B cell (primary cell): ENCODE measurements at regions not wholly inside any gene's neighbourhood (a gene's known extent, or its start where the extent isn't known, plus 50 kb on each side); places are given as distances from the start of the nearest gene placed in this dataset.

Experiments used
- ATAC-seq: fragments of 200-7000 bp; cut with Tn5 transposase; one replicate; pipeline ENCODE4 v1.10.0; 2021; ENCODE audit warnings: low read depth, mild to moderate bottlenecking, moderate number of reproducible peaks, moderate library complexity
- CTCF ChIA-PET: fragments of 350-600 bp; sonication (Branson Sonifier 250); formaldehyde crosslinking; loops from one replicate; lab custom pipeline; 2021; ENCODE audit warnings: antibody characterized with exemption, inconsistent platforms; lab: Charles Lee
- POLR2A ChIA-PET: fragments of 350-600 bp; sonication (Branson Sonifier 250); formaldehyde crosslinking; loops from one replicate; lab custom pipeline; 2021; ENCODE audit warnings: antibody characterized with exemption; lab: Charles Lee
- DNase-seq: peaks from one replicate; pipeline ENCODE4 v3.0.0; 2013
- H2AFZ ChIP-seq: 2 replicates; pipeline ENCODE4 v1.6.1; 2012; ENCODE audit warnings: mild to moderate bottlenecking, low read depth, low read length; ENCODE audit not compliant: insufficient read depth, poor library complexity, severe bottlenecking
- H3K27ac ChIP-seq, 2 donors: 1 replicate in 1 of 2; 2 replicates in 1 of 2; pipeline ENCODE4 v1.5.1; 2012 to 2013; ENCODE audit warnings: low read length in 2 of 2, mild to moderate bottlenecking in 2 of 2, moderate library complexity in 1 of 2
- H3K27me3 ChIP-seq, 4 experiments: fragments of 200-600 bp in 1 of 4; sonication (generic) in 1 of 4; replicated peaks in 1 of 4; 1 replicate in 2 of 4; 2 replicates in 2 of 4; pipeline versions ENCODE4 v1.6.1 to v1.7.0; 2013 to 2016; ENCODE audit warnings: low read length in 3 of 4, mild to moderate bottlenecking in 2 of 4, mixed read lengths in 1 of 4, moderate library complexity in 1 of 4; ENCODE audit not compliant: insufficient read depth in 4 of 4, control insufficient read depth in 3 of 4; ENCODE audit errors: control extremely low read depth in 1 of 4
- H3K36me3 ChIP-seq, 2 experiments: replicated peaks in 1 of 2; 1 replicate in 1 of 2; 2 replicates in 1 of 2; pipeline versions ENCODE4 v1.6.1 to v1.7.1; 2013; ENCODE audit warnings: low read length in 1 of 2; ENCODE audit not compliant: insufficient read depth in 2 of 2, control insufficient read depth in 1 of 2; ENCODE audit errors: control extremely low read depth in 1 of 2, extremely low read depth in 1 of 2
- H3K4me1 ChIP-seq, 2 donors: fragments of 200-600 bp in 1 of 2; sonication (generic) in 1 of 2; 1 replicate in 1 of 2; 2 replicates in 1 of 2; pipeline versions ENCODE4 v1.5.1 to v1.6.1; 2013 to 2017; ENCODE audit warnings: low read length in 2 of 2; ENCODE audit not compliant: control insufficient read depth in 2 of 2, insufficient read depth in 2 of 2
- H3K4me2 ChIP-seq: replicated peaks from 2 replicates; pipeline ENCODE3; 2012; ENCODE audit warnings: mild to moderate bottlenecking, low read depth, low read length; ENCODE audit not compliant: poor library complexity, severe bottlenecking
- H3K4me3 ChIP-seq, 5 experiments: fragments of 200-600 bp in 1 of 5; sonication (generic) in 1 of 5; 1 replicate in 3 of 5; 2 replicates in 2 of 5; pipeline versions ENCODE4 v1.5.1 to v1.7.0; 2011 to 2016; ENCODE audit warnings: low read length in 4 of 5, mild to moderate bottlenecking in 4 of 5, low read depth in 2 of 5, control low read depth in 1 of 5, moderate library complexity in 1 of 5; ENCODE audit not compliant: insufficient read depth in 1 of 5; ENCODE audit errors: control extremely low read depth in 1 of 5, extremely low read depth in 1 of 5
- H3K79me2 ChIP-seq: fragments of 200-600 bp; sonication (generic); one replicate; pipeline ENCODE4 v1.6.0; 2016; ENCODE audit warnings: low read length; ENCODE audit not compliant: control insufficient read depth, insufficient read depth
- H3K9ac ChIP-seq: fragments of 200-600 bp; sonication (generic); 2 replicates; pipeline ENCODE4 v1.6.1; 2017; ENCODE audit warnings: mild to moderate bottlenecking, low read length, moderate library complexity
- H3K9me3 ChIP-seq, 3 donors: one replicate each; pipeline versions ENCODE4 v1.6.1 to v1.7.1; 2013; ENCODE audit warnings: low read length in 2 of 3; ENCODE audit not compliant: control insufficient read depth in 2 of 3, insufficient read depth in 1 of 3; ENCODE audit errors: control extremely low read depth in 1 of 3
- H4K20me1 ChIP-seq: 2 replicates; pipeline ENCODE4 v1.6.0; 2012; ENCODE audit warnings: mild to moderate bottlenecking, low read length; ENCODE audit not compliant: insufficient read depth, control insufficient read depth, poor library complexity, severe bottlenecking
- H3K27ac Mint-ChIP-seq: one replicate; pipeline ENCODE4 v1.8.0; 2021; ENCODE audit warnings: mixed read lengths
- H3K27me3 Mint-ChIP-seq: one replicate; pipeline ENCODE4 v1.8.0; 2021; ENCODE audit warnings: mixed read lengths
- H3K4me1 Mint-ChIP-seq: one replicate; pipeline ENCODE4 v1.8.0; 2021; ENCODE audit warnings: mixed read lengths
- H3K4me3 Mint-ChIP-seq: one replicate; pipeline ENCODE4 v1.8.0; 2021; ENCODE audit warnings: mixed read lengths
- H3K9me3 Mint-ChIP-seq: one replicate; pipeline ENCODE4 v1.8.0; 2022; ENCODE audit warnings: mixed read lengths; ENCODE audit not compliant: insufficient read depth
- CTCF ChIP-seq: fragments of 200-600 bp; IDR thresholded peaks from one replicate; pipeline ENCODE4 v1.8.0; 2022; ENCODE audit warnings: antibody characterized with exemption, mild to moderate bottlenecking
- EZH2 ChIP-seq: IDR thresholded peaks from 2 replicates; pipeline ENCODE4 v1.6.1; 2012; ENCODE audit warnings: borderline replicate concordance, low read depth, mild to moderate bottlenecking, moderate library complexity, low read length; ENCODE audit not compliant: insufficient read depth, poor library complexity, severe bottlenecking
- WGBS: methylation state at CpG from one replicate; pipeline ENCODE4 v1.1.5; 2013; ENCODE audit warnings: missing lambda C conversion rate; ENCODE audit not compliant: insufficient coverage; 5-methylcytosine and 5-hydroxymethylcytosine counted together
- intact Hi-C: fragments of 100-400 bp; cut with micrococcal nuclease; formaldehyde crosslinking; loops from one replicate; pipeline ENCODE4 v1.10.0; 2022

- no peaks in the 10 kb centered on the region for H3K36me3 ChIP-seq
- TF ChIP-seq CTCF (no peak), EZH2 (no peak)
- CTCF ChIA-PET: no interaction called here
- intact Hi-C loops: no loop called here
- DNase-seq: no peak
- no peak overlapping the region for H3K9ac ChIP-seq
- H3K4me2 ChIP-seq: no peak overlapping the region
- WGBS: no CpG with 5 or more reads among the region's 2 CpGs
- H3K9me3 ChIP-seq: no peaks in the 10 kb centered on the region
- Mint-ChIP-seq H3K9me3 (no peaks in the 10 kb centered on the region), H3K4me1 (no peaks in the 10 kb centered on the region), H3K27ac (no peak overlapping the region), H3K4me3 (no peak overlapping the region), H3K27me3 (no peaks in the 10 kb centered on the region)
- H4K20me1 ChIP-seq: no peaks in the 10 kb centered on the region
- POLR2A ChIA-PET: no interaction called here
- no peak for ATAC-seq
- H2AFZ ChIP-seq: no peak overlapping the region
- no peak overlapping the region for H3K4me3 ChIP-seq
- H3K27me3 ChIP-seq: no peaks in the 10 kb centered on the region
- H3K4me1 ChIP-seq: no peaks in the 10 kb centered on the region
- no peak overlapping the region for H3K27ac ChIP-seq
- H3K79me2 ChIP-seq: no peaks in the 10 kb centered on the region
Observed at GRCh38 chr6:82074556-82074955, 173.0 kb downstream of the IBTK start.

GRCh38 chr6:82073484-82073883 is 174.1 kb downstream of the IBTK start:
- Mint-ChIP-seq H3K4me1 (no peaks in the 10 kb centered on the region), H3K27ac (no peak overlapping the region), H3K27me3 (no peaks in the 10 kb centered on the region), H3K9me3 (no peaks in the 10 kb centered on the region), H3K4me3 (no peak overlapping the region)
- TF ChIP-seq CTCF: no peak
- no peak for TF ChIP-seq EZH2
- no peak overlapping the region for H3K27ac ChIP-seq
- ATAC-seq (no peak), DNase-seq (no peak)
- H3K27me3 ChIP-seq: no peaks in the 10 kb centered on the region
- H3K79me2 ChIP-seq: no peaks in the 10 kb centered on the region
- intact Hi-C loops: no loop called here
- no peak overlapping the region for H3K4me3 ChIP-seq
- ChIA-PET POLR2A (no interaction called here), CTCF (no interaction called here)
- WGBS: 80% methylated on average over 1 of the region's 5 CpGs
- no peak overlapping the region for H3K9ac ChIP-seq
- no peak overlapping the region for H2AFZ ChIP-seq
- no peak overlapping the region for H3K4me2 ChIP-seq
- no peaks in the 10 kb centered on the region for H3K36me3 ChIP-seq
- H3K4me1 ChIP-seq: no peaks in the 10 kb centered on the region
- no peaks in the 10 kb centered on the region for H4K20me1 ChIP-seq
- no peaks in the 10 kb centered on the region for H3K9me3 ChIP-seq
